ENCODE measurements at regions not wholly inside any gene's neighbourhood (a gene's known extent, or its start where the extent isn't known, plus 50 kb on each side); places are given as distances from the start of the nearest gene placed in this dataset.
"Not testable (repeated sequence)": the region's sequence is repeated elsewhere in the genome, so short reads cannot be mapped to it uniquely, and the experiment has no call there.

DNA sequence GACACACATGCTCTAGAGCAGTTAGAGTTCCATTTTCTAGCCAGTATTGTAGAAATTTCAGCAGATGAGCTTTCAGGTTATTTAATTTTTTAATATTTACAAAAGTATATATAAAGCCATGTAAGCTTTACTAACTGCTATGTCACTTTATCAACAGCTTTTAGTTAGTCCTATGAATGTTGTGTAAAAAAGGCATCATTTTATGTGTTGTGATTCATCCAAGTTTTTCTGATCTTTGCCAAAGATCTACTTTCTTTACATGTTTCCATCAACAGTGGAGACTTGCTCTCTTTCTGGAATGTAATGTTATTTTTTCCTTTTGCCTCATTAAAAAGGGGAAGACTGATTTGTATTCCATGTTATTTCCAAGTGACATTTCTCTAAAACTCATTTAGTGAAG, 125.2 kb upstream of the TFPI start:
- no peak for DNase-seq (ENCODE audit: extremely low read depth, low read depth, low spot score)

DNA sequence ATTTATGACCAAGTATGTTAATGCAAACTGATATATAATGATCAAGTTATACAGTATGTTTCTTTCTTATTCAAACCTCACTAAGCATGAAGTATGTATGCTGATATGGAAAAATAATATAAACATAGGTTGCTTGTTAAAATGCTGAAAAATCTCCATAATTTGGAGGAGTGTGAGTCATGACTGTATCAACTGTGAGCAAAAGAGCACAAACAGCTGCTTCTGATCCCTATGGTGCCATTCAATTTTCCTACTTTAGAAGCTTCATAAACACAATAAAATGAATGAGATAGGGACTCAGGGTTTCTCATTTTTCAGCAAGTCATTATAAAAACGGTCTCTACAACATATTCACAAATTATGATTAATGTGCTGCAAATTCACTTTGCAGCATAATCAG, 129.9 kb upstream of the TFPI start:
- no peak for DNase-seq (ENCODE audit: extremely low read depth, low read depth, low spot score)

DNA sequence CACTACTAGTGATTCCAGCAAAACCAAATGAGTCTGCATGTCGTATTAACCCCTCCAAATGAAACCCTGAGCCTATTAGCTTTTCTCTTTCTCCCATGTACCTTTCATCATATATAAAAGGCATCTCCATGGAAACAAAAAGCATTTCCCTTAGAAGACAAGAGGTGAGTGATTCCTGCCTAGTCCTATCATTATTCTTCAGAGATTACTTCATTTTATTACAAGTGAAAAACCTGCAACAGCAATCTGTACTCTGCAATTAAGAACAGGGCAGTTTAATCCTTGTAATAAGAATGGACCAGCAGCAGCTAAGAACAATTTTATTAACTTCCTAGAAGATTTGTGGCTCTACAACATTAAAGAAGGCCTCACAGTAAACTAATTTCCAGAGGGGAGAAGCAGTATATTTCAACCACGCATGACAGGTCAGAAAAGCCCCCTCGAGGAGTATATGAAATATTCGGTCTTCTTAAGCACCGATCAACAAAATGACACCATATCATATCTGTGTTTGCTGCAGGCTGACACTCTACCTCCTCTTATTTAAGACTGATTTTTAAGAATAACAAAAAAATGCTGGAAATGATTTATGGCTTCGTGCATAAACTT, 132.3 kb upstream of the TFPI start:
- no peak for DNase-seq (ENCODE audit: extremely low read depth, low read depth, low spot score)

DNA sequence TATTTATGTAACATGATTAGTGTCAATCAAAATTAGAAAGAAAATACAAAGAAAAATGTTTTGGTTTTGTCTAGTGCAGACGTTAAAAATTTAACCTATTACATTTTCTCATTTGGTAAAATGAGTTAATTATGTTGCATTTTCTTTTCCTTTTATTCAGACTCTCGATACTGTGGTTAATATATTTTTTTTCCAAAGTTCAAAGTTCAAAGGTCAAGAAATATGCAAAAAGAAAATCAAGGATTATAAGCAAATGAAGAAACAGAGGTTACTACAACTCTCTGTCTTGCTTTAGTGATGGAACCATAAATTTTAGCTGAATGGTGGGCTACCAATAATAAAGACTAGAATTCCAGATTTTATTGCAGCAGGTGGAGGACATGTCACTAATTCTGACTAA, 133.3 kb upstream of the TFPI start:
- no peak for DNase-seq (ENCODE audit: extremely low read depth, low read depth, low spot score)

DNA sequence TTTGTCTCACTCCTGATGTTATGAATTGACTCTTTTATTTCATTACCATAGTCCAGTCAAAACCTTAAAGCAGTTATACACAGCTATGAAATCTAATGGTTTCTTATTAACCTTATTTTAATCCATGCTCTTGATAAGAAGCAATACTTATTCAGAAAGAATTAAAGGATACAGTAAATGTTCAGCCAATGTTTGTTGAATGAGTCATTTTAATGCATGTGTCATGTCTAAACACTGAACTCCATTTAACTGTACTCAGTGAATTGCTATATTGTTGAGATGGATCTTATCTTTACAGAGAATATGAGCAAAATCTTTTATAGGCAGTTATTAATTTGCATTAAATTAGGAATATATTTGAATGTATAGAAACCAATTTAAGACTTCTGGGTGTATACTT, 135.1 kb upstream of the TFPI start:
- DNase-seq (ENCODE audit: extremely low read depth, low read depth, low spot score): peak; percentile 16

DNA sequence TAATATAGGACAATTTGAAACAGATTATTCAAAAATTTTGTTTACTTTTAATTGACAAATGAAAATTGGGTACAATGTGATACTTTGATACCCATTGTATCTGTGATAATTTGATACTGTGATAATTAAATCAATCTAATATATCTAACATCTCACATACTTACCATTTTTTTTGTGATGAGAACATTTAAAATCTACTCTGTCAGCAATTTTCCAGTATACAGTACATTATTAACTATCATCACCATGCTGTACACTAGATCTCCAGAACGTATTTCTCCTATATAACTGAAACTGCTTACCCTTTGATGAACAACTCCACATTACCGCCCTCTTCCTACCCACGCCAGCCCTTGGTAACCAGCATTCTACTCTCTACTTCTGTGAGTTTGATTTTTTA, 139.7 kb upstream of the TFPI start:
- DNase-seq (ENCODE audit: extremely low read depth, low read depth, low spot score): no peak

DNA sequence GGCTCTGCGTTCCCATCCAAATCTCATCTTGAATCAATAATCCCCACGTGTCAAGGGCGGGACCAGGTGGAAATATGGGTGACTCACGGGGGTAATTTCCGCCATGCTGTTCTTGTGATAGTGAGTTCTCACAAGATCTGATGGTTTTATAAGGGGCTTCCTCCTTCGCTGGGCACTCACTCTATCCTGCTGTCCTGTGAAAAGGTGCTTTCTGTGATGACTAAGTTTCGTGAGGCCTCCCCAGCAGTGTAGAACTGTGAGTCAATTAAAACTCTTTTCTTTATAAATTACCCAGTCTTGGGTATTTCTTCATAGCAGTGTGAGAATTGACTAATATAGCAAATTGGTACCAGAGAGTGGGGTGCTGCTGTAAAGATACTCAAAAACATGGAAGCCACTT, 142.4 kb upstream of the TFPI start:
- not testable (repeated sequence) for DNase-seq (ENCODE audit: extremely low read depth, low read depth, low spot score)

DNA sequence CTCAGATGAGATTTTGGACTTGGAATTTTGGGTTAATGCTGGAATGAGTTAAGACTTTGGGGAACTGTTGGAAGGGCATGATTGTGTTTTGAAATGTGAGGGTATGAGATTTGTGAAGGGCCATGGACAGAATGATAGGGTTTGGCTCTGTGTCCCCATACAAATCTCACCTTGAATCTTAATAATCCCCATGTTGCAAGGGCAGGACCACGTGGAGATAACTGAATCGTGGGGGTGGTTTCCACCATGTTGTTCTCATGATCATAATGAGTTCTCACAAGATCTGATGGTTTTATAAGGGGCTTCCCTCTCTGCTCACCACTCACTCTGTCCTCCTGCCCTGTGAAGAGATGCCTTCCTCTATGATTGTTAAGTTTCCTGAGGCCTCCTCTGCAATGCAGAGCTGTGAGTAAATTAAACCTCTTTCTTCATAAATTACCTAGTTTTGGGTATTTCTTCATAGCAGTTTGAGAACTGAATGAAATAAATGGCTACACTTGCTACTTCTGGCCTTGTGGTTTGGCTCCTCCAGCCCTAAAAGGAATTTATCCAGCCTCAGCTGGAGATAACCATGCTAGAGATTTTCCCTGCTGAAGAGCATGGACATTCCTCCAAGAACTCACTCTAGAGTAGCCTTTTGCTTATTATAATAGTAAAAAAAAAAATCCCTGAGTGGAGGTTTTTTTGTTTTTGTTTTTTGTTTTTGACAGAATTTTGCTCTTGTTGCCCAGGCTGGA, 144.3 kb upstream of the TFPI start:
- no peak for DNase-seq (ENCODE audit: extremely low read depth, low read depth, low spot score)

DNA sequence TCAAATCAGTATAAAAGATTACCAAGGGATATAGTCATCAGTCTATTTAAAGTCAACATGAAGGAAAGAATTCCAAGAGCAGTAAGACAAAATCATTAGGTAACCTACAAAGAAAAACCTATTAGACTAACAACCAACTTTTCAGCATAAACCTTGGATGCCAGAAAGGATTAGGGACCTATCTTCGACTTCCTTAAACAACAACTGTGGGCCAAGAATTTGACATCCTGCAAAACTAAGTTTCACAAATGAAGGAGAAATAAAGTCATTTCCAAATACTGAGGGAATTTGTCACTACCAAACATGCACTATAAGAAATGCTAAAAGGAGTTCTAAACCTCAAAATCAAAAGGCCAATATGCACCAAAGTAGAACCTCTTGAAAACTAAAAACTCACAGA, 147.9 kb upstream of the TFPI start:
- DNase-seq (ENCODE audit: extremely low read depth, low read depth, low spot score): no peak

DNA sequence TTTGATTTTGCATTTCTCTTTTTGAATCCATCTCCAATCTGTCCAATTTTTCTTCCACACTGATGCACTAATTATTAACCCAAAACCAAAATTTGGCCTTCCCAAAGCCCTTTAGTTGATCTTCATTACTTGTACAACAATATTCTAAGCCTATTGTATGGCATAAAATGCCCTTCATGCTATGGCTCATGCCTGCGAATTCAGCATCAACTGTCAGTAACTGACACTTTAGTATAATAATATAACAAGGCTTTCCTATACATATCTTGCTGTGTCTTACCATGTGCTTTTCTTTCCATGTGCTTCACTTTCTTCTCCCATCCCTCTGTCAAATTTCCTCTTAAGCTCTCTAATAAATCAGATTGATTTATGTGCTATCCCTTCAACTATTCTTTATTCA, 154.0 kb upstream of the TFPI start:
- no peak for DNase-seq (ENCODE audit: extremely low read depth, low read depth, low spot score)

DNA sequence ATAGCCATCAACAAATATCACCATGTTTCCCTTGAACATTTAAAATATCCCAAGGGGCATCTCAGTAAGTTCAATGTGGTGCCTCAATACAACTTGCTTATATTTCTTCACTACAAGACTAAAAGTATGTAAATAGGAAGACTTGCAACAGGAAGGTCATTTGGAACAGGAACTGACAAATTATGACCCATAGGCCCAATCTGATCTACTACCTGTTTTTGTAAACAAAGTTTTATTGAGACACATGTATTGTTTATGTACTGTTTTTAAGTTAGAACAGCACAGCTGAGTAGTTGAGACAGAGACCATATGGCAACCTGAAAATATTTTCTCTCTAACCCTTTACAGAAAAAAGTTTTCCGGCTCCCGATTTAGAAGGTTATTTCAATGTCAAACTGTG, 154.8 kb upstream of the TFPI start:
- no peak for DNase-seq (ENCODE audit: extremely low read depth, low read depth, low spot score)

DNA sequence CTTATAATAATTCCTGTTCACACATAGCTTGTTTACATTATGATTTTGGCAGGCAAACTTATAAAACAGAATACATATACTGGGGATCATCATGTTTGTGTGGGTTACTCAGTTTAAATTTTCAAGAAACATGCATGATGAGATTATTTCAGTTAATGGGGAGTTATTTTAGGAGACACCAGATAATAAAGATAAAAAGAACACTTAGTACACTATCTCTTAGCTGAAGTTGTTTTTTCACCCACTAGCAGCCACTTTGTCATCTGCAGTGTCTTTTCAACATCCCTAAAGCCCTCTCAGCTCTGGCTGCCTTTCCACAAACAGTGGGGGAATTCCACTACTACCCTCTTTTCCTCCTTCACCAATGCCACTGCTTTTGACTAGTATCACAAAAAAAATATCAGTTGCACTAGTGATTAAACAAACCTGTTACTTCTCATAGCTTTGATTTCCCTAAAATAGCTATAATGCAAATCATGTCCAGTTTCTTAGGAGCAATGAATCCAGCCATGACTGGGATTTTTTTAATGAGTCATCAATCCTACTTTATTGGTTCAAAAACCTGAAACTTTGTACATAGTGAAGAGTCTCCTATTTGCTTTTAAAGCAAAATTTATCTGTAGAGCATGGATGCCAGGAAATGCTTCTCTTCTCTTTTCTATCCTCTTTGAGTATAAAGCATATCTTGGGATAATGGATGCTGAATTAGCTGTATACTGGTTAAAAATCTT, 156.7 kb upstream of the TFPI start:
- no peak for DNase-seq (ENCODE audit: extremely low read depth, low read depth, low spot score)

DNA sequence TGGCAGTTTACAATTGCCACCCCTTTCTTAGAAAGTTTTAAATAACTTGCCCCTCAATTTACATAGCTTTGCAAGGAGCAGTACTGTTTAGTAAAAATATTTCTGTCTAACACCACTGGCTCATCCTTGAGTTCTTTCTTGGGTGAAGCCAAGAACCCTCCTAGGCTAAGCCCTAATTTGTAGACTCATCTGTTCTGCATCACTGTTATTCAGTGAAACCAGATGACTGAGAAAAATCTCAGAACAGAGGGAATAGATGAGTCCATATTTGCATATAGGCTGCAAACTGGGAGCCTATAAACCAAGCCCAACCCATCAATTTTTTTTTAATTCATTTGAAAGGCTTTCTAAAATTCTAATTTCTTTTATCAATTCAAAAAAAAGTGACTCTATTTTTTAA, 161.4 kb upstream of the TFPI start:
- no peak for DNase-seq (ENCODE audit: extremely low read depth, low read depth, low spot score)

DNA sequence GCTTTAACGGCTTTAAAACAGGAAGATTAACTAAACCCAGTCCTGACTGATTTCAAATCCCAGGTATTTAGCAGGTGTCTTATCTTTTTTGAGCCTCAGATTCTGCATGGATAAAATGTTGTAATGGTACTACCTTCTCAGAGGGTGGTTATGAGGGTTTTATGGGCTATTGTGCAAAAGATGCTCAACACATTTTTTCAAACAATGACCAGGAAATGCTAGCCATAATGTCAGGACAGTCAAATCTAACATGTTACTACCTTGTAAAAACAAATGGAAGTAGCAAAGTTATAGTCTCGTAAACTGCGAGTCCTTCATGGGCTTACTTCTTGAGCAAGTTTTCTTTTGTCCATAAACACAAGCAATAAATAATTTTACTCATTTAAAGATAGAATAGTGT, 162.1 kb upstream of the TFPI start:
- DNase-seq (ENCODE audit: extremely low read depth, low read depth, low spot score): no peak

DNA sequence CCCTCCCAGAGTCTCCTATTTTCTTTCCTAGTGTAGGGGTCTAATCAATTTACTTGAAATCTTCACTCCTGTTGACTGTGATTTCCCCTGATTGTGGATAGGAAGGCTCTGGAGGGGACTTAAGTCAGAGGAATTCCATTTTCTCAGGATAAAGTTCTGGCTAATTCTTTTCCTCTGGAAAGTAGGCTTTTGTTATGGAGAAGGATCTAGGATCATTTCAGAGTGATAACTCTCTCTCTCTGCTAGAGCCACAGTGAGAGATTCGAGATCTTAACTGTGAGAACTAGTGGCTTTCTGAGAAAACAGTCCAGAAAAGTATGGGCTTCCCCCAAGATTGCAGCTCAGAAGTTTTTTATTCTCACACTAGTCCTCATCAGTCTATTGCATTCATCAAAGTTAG, 163.9 kb upstream of the TFPI start:
- no peak for DNase-seq (ENCODE audit: extremely low read depth, low read depth, low spot score)

DNA sequence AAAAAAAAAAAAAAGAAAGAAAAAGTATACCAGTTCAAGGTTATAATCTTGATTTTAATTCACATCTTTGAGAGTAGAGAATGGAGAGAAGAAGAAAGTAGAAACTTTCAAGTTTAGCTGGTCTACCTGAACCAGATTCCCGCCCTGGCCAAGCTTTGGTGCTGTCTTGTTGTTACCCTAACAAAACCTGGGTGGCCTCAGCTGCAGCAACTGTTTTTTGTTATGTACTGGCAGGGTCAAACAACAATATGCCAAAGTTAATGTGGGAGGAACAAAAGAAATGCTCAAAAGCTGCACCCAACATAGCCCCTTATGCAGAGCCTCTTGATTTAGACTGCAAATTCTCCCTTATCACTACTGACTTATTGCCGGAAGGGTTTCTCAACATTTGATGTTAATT, 165.3 kb upstream of the TFPI start:
- no peak for DNase-seq (ENCODE audit: extremely low read depth, low read depth, low spot score)

DNA sequence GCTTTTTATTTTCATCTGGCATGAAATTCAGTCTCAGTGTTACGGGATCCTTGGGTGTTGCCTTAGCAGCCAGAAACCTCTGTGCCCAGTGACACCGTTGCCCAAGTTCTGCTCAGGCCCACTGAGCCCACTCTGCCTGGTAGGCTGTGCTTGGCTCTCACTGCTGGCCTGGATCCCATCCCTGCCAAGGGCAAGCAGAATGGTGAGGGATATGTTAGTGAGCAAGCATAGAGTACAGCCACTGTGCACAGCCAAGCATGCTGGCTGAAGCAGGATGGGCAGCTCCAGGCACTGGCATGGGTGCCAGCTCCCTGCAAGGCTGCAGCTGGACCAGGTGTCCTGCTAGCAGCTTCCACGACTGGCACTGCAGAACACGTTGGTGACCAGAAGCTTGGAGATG, 194.7 kb upstream of the TFPI start:
- no peak for DNase-seq (ENCODE audit: extremely low read depth, low read depth, low spot score)

DNA sequence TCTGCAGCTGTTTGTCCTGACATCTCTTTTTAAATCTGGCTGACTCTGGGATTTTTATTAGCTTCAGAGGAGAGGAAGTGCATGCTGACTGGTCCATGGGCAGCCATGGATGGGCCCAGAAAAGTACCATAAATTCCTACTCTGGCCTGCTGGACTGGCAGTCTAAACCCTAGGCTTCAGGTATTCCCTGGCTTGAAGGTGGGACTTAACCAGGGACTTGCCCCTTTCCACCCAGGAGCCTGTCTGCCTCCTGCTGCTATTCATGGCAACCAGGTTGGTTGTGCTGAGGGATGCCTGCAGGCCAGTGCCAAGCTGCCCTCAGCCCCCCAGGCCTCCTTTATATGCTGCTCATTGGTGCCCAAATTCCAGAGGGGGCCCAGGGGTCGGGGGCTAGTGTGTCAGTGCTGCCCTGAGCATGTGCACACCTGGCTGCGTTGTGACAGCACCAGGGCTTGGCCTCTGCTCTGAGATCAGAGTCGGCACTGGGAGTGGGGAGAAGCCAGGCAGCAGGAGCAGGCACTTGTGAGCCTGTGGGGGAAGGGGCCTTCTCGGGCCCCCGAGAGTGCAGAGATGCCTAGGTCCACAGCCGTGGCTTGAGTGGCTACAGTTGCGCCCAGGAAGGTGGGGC, 195.7 kb upstream of the TFPI start:
- DNase-seq (ENCODE audit: extremely low read depth, low read depth, low spot score): no peak

DNA sequence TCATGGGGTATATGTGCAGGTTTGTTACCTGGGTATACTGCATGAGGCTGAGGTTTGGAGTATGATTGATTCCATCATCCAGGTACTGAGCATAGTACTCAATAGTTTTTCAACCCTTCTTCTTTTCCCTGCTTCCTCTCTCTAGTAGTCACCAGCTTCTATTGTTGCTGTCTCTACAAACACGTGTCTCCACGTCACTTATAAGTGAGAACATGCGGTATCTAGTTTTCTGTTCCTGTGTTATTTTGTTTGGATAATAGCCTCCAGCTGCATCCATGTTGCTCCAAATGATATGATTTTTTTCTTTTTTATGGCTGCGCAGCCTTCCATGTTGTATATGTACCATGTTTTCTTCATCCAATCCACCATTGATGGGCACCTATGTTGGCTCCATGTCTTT, 214.8 kb upstream of the TFPI start:
- no peak for DNase-seq (ENCODE audit: extremely low read depth, low read depth, low spot score)

DNA sequence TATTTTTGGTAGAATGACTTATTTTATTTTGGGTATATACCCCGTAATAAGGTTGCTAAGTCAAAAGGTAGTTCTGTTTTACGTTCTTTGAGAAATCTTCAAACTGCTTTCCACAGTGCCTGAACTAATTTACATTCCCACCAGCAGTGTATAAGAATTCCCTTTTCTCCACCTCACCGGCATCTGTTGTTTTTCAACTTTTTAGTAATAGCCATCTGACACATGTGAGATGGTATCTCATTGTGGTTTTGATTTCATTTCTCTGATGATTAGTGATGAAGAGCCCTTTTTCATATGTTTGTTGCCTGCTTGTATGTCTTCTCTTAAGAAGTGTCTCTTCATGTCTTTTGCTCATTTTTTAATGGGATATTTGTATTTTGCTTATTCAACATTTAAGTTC, 215.2 kb upstream of the TFPI start:
- no peak for DNase-seq (ENCODE audit: extremely low read depth, low read depth, low spot score)

DNA sequence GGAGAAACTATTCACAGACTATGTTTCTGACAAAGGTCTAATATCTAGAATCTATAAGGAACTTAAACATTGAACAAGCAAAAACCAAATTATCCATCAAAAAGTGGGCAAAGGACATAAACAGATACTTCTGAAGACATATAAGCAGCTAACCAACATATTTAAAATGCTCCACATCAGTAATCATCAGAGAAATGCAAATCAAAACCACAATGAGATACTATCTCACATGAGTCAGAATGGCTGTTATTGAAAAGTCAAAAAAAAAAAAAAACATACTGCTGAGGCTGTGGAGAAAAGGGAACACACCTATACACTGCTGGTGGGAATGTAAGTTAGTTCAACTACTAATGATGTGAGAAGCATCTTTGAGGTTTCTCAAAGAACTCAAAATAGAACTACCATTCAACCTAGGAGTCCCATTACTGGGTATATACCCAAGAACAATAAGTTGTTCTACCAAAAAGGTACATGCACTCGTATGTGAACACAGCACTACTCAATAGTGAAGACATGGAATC, 220.4 kb upstream of the TFPI start:
- DNase-seq (ENCODE audit: extremely low read depth, low read depth, low spot score): no peak

DNA sequence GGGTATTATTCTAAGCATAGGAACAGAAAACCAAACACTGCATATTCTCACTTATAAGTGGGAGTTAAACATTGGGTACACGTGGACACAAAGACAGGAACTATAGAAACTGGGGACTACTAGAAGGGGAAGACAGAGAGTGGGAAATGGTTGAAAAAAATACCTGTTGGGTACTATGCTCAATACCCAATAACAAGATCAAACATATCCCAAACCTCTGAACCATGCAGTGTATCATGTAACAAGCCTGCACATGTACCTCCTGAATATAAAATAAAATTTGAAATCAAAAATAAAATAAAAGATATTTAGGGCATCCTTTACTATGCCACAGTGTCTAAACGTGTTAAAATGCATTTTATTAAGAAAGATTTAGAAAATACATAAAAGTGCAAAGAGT, 221.0 kb upstream of the TFPI start:
- DNase-seq (ENCODE audit: extremely low read depth, low read depth, low spot score): no peak
